ENCODE measurements at regions not wholly inside any gene's neighbourhood (a gene's known extent, or its start where the extent isn't known, plus 50 kb on each side); places are given as distances from the start of the nearest gene placed in this dataset.

- DNase-seq (ENCODE audit: insufficient read length) (no peak), FAIRE-seq (no peak)
Measured at GRCh38 chr9:2321523-2322148, 300.0 kb upstream of the VLDLR start.

DNA sequence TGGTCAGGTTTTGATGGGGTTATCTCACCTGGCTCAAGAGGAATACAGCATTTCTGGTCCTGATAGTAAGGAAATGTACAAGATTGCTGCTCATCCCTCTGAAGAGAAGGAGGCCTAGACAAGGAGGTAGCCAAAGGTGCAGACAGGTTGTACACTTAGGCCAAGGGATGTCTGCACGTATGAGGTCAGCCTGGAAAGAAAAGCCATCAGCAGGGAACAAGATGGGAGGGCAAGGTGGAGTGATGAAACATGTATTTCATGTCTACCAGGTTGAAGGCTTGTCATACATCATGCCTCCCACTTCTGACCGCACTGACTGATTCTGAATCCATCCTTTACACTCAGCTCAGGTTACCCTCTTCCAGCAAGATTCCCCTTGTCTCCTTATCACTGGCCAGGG, 296.8 kb upstream of the VLDLR start:
- DNase-seq (ENCODE audit: insufficient read length), result no peak
- TF ChIP-seq TAF1 (IDR thresholded peaks at IDR 0.05; ENCODE audit: borderline replicate concordance, low read depth, low read length), result no peak
- TF ChIP-seq POLR2A (IDR thresholded peaks at IDR 0.05; ENCODE audit: low read depth, low read length), result no peak
- TF ChIP-seq POLR2AphosphoS5 (IDR thresholded peaks at IDR 0.05; ENCODE audit: low read depth, low read length), result no peak
- FAIRE-seq, result no peak

More at GRCh38 chr9:2321523-2322148, 300.0 kb upstream of the VLDLR start:
- TF ChIP-seq POLR2A (IDR thresholded peaks at IDR 0.05; ENCODE audit: low read depth, low read length), result no peak
- TF ChIP-seq TAF1 (IDR thresholded peaks at IDR 0.05; ENCODE audit: borderline replicate concordance, low read depth, low read length), result no peak
- TF ChIP-seq POLR2AphosphoS5 (IDR thresholded peaks at IDR 0.05; ENCODE audit: low read depth, low read length), result no peak

GRCh38 chr9:2332663-2333062, 288.9 kb upstream of the VLDLR start:
- no peak for FAIRE-seq
- no peak for DNase-seq (ENCODE audit: insufficient read length)

DNA sequence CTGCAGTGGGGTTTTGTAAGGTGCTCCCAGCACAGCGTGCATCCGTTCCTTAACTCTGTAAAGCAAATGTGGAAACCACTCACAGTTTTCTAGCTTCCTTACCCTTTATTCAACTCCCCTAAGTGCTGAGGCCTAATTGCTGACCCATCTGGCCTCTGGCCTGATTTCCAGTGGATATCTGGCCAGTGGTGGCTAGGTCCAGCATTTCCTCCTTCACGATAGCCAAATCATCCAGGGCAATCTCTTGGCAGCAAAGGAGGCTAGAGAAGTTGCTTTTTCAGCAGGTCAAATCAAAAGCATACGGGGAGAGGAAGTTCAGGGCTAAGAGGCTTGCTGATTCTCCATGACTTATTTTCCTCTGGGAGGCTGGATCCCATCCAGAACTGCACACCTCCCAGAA, 286.3 kb upstream of the VLDLR start:
- TF ChIP-seq POLR2AphosphoS5 (IDR thresholded peaks at IDR 0.05; ENCODE audit: low read depth, low read length) (no peak), TAF1 (IDR thresholded peaks at IDR 0.05; ENCODE audit: borderline replicate concordance, low read depth, low read length) (no peak), POLR2A (IDR thresholded peaks at IDR 0.05; ENCODE audit: low read depth, low read length) (no peak)
- no peak for DNase-seq (ENCODE audit: insufficient read length)
- FAIRE-seq, result no peak

More at GRCh38 chr9:2332663-2333062, 288.9 kb upstream of the VLDLR start:
- TF ChIP-seq TAF1 (IDR thresholded peaks at IDR 0.05; ENCODE audit: borderline replicate concordance, low read depth, low read length), result no peak
- no peak for TF ChIP-seq POLR2AphosphoS5 (IDR thresholded peaks at IDR 0.05; ENCODE audit: low read depth, low read length)
- no peak for TF ChIP-seq POLR2A (IDR thresholded peaks at IDR 0.05; ENCODE audit: low read depth, low read length)

DNA sequence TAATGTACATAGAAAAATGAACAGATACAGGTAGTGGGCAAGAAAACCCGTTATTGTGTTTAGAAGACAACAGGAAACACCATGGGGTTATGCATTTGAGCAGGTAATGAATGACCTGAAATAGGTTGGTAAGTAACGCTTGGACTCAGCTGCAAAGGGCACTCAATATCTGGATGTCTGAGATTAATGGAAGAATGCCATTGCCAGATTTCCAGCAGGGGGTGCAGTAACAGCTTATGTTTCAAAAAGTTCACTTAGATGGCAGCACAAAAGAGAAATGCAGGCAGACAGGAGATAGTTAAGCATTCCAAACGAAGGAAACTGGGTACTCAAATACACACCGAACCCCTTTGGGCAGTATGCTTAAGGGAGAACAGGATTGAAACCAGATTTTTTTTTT, 285.5 kb upstream of the VLDLR start:
- FAIRE-seq (no peak), DNase-seq (ENCODE audit: insufficient read length) (no peak)
- TF ChIP-seq POLR2A (IDR thresholded peaks at IDR 0.05; ENCODE audit: low read depth, low read length) (no peak), POLR2AphosphoS5 (IDR thresholded peaks at IDR 0.05; ENCODE audit: low read depth, low read length) (no peak), TAF1 (IDR thresholded peaks at IDR 0.05; ENCODE audit: borderline replicate concordance, low read depth, low read length) (no peak)

GRCh38 chr9:2337131-2337530, 284.5 kb upstream of the VLDLR start:
- FAIRE-seq, result no peak
- no peak for TF ChIP-seq POLR2A (IDR thresholded peaks at IDR 0.05; ENCODE audit: low read depth, low read length)
- no peak for TF ChIP-seq TAF1 (IDR thresholded peaks at IDR 0.05; ENCODE audit: borderline replicate concordance, low read depth, low read length)
- TF ChIP-seq POLR2AphosphoS5 (IDR thresholded peaks at IDR 0.05; ENCODE audit: low read depth, low read length), result no peak
- no peak for DNase-seq (ENCODE audit: insufficient read length)

DNA sequence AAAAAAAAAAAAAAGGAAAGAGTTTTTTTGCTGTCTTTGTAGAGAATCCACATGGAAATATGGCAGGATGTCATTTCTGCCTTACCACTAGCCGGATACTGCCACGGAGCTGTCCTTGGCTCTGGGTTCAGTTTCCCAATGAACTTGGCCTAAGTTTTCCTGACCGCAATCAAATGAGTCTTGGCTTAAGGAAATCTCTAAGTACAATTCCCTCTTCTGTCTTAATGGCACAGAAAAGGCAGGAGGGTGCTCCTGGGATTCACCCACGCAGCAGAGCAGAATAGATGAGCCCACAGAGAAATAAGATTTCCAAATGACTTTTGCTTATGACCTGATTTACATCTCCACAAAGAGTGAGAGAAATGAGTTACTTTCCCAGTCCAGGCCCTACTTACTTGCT, 284.0 kb upstream of the VLDLR start:
- no peak for TF ChIP-seq TAF1 (IDR thresholded peaks at IDR 0.05; ENCODE audit: borderline replicate concordance, low read depth, low read length)
- no peak for TF ChIP-seq POLR2A (IDR thresholded peaks at IDR 0.05; ENCODE audit: low read depth, low read length)
- TF ChIP-seq POLR2AphosphoS5 (IDR thresholded peaks at IDR 0.05; ENCODE audit: low read depth, low read length), result no peak
- DNase-seq (ENCODE audit: insufficient read length) (no peak), FAIRE-seq (no peak)

GRCh38 chr9:2338777-2339365, 282.7 kb upstream of the VLDLR start:
- TF ChIP-seq TAF1 (IDR thresholded peaks at IDR 0.05; ENCODE audit: borderline replicate concordance, low read depth, low read length) (no peak), POLR2A (IDR thresholded peaks at IDR 0.05; ENCODE audit: low read depth, low read length) (no peak), POLR2AphosphoS5 (IDR thresholded peaks at IDR 0.05; ENCODE audit: low read depth, low read length) (no peak)
- DNase-seq (ENCODE audit: insufficient read length), result no peak
- FAIRE-seq, result no peak

DNA sequence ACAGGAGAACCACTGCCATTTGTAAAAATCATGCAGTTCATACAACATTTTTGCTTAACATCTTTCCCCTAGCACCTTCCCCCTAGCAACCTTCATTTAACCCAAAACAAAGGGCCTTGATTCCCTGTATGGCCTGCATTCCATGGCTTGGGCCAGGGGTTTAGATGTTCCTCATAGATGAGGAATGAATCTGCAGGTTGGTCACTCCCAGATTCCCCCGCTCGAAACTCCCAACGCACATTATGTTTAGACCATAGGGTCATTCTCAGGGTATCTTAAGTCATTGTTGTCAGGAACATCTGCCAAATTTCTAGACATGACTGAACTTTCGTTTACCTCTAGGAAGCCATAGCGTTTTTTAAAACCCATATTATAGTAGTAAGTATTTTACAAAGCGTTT, 282.2 kb upstream of the VLDLR start:
- DNase-seq (ENCODE audit: insufficient read length) (no peak), FAIRE-seq (no peak)
- no peak for TF ChIP-seq POLR2AphosphoS5 (IDR thresholded peaks at IDR 0.05; ENCODE audit: low read depth, low read length)
- TF ChIP-seq TAF1 (IDR thresholded peaks at IDR 0.05; ENCODE audit: borderline replicate concordance, low read depth, low read length), result no peak
- no peak for TF ChIP-seq POLR2A (IDR thresholded peaks at IDR 0.05; ENCODE audit: low read depth, low read length)

DNA sequence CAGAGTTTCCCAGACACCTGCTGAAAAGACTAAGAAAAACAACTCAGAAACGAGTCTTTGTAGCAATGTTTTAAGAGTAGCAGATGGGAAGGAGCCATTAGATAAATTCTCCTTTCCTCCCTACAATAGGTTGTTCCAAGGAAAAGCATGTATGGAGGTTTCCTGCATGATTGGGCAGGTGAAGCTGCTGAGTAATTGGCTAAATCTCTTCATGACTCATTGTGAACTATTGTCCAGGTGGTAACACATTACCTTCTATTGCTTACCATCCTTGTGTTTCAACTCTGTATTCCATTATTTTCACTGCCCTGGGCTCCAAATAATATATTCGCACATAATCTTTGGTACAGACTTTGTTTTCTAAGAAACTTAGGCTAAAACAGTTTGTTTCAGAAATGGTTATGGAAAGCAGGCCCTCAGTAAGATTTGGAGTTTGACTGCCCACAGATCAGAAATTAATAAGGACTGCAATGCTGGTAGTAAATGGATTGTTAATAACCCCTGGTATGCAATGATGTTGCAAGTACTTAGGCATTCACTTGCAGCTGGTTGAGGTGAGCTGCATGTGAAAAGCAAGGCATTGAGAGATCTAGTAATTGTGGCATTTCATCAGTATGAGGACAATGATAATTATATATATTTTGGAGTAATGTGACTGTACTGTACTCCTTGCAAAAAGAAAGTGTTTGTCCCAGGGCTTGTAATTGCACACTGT, 281.4 kb upstream of the VLDLR start:
- DNase-seq (ENCODE audit: insufficient read length), result no peak
- FAIRE-seq, result no peak
- no peak for TF ChIP-seq POLR2AphosphoS5 (IDR thresholded peaks at IDR 0.05; ENCODE audit: low read depth, low read length)
- no peak for TF ChIP-seq TAF1 (IDR thresholded peaks at IDR 0.05; ENCODE audit: borderline replicate concordance, low read depth, low read length)
- TF ChIP-seq POLR2A (IDR thresholded peaks at IDR 0.05; ENCODE audit: low read depth, low read length), result no peak

DNA sequence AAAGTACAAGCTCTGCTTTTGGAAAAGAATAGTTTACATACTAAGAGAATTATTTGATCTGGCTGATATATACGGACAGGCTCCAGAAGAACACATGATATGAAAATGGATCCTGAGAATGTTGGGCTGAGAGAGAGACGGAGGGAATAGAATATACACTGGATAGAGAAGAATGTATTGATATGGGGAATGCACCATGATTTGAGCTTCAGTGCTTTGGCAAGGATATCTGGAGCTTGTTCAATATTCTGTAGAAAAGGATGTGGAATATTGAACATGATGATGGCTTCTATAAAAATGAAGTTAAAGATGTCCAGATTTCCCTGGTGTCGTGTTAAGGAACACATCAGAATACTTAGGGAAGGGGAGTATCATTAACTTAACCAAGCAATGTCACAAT, 280.5 kb upstream of the VLDLR start:
- TF ChIP-seq TAF1 (IDR thresholded peaks at IDR 0.05; ENCODE audit: borderline replicate concordance, low read depth, low read length) (no peak), POLR2A (IDR thresholded peaks at IDR 0.05; ENCODE audit: low read depth, low read length) (no peak), POLR2AphosphoS5 (IDR thresholded peaks at IDR 0.05; ENCODE audit: low read depth, low read length) (no peak)
- DNase-seq (ENCODE audit: insufficient read length), result no peak
- no peak for FAIRE-seq

DNA sequence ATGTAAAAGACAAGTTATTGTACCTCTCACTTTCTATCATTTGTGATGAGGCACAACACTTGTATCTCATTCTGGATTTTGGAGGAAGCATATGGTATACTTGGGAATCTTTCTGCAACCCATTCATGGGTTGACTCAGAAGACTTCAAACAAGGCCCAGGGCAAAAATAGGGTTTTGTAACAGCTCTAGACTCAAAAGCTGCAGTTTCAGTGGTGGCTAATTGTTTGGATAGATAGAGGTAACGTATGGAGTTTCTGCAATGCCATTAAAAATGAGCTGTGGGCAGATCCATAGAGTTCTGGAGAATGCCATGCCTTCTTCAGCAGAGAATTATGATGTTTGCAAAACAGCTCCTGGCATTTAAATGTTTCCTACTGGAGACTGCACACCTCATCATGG, 279.6 kb upstream of the VLDLR start:
- no peak for FAIRE-seq
- no peak for TF ChIP-seq TAF1 (IDR thresholded peaks at IDR 0.05; ENCODE audit: borderline replicate concordance, low read depth, low read length)
- no peak for TF ChIP-seq POLR2AphosphoS5 (IDR thresholded peaks at IDR 0.05; ENCODE audit: low read depth, low read length)
- TF ChIP-seq POLR2A (IDR thresholded peaks at IDR 0.05; ENCODE audit: low read depth, low read length), result no peak
- no peak for DNase-seq (ENCODE audit: insufficient read length)
